HL-60 (cell line): ENCODE measurements at regions not wholly inside any gene's neighbourhood (a gene's known extent, or its start where the extent isn't known, plus 50 kb on each side); places are given as distances from the start of the nearest gene placed in this dataset.

Experiments used
- DNase-seq, 2 experiments: peaks; one replicate each; pipeline ENCODE4 v3.0.0-alpha.2; 2010 to 2020; ENCODE audit warnings: low read depth in 1 of 2, low spot score in 1 of 2
- H3K27ac ChIP-seq: fragments of 250-450 bp; sonication (Bioruptor Pico); replicated peaks from 2 replicates; pipeline ENCODE4 v1.5.1; 2020; ENCODE audit warnings: mild to moderate bottlenecking, moderate library complexity
- H3K27me3 ChIP-seq: fragments of 250-450 bp; sonication (Bioruptor Pico); 2 replicates; pipeline ENCODE4 v1.5.1; 2021; ENCODE audit warnings: mild to moderate bottlenecking, moderate library complexity; ENCODE audit not compliant: insufficient read depth, poor library complexity, severe bottlenecking
- H3K4me3 ChIP-seq: replicated peaks from 2 replicates; pipeline ENCODE4 v1.5.1; 2011; ENCODE audit warnings: mild to moderate bottlenecking, control low read depth, low read length; ENCODE audit not compliant: insufficient read depth
- GABPA ChIP-seq: IDR thresholded peaks from 2 replicates; pipeline ENCODE4 v1.6.1; 2012; ENCODE audit warnings: low read depth
- POLR2AphosphoS5 ChIP-seq: IDR thresholded peaks from 2 replicates; pipeline ENCODE4 v1.6.1; 2012; ENCODE audit warnings: low read depth
- SPI1 ChIP-seq: IDR thresholded peaks from 2 replicates; pipeline ENCODE4 v1.6.1; 2012; ENCODE audit warnings: low read depth, mild to moderate bottlenecking, borderline replicate concordance
- TF ChIP-seq, protein P1 (sequence below): IDR thresholded peaks from one replicate; pipeline ENCODE4 v1.5.1; 2011; ENCODE audit warnings: low read length, control low read depth, inconsistent platforms; ENCODE audit not compliant: insufficient read depth
- TF ChIP-seq, protein P2 (sequence below): IDR thresholded peaks from 2 replicates; pipeline ENCODE4 v1.6.1; 2012; ENCODE audit warnings: low read depth; ENCODE audit not compliant: insufficient replicate concordance

DNA sequence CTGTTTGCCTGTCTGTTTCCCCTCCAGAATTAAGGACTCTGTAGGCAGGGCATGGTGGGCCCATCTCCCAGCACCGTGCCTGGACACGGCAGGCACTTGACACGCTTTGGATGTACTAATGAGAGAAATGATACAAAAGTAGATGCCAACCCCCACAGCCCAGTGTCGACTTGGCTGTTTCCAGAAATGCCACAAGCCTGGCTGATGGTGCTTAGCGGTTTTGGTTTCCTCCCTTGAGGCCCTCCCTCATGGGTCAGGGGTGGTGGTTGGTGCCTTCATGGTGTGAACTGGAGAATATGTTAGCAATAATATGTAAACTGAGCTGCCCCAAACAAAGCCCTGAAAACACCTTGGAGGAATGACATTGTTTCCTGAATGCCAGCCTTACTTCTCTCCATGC, 55.5 kb upstream of the ESRRB start:
- Histone ChIP-seq H3K4me3 (no peak overlapping the region), H3K27ac (no peak overlapping the region), H3K27me3 (no peaks in the 10 kb centered on the region)
- TF ChIP-seq POLR2AphosphoS5 (no peak), SPI1 (no peak)
- TF ChIP-seq, protein P1, sequence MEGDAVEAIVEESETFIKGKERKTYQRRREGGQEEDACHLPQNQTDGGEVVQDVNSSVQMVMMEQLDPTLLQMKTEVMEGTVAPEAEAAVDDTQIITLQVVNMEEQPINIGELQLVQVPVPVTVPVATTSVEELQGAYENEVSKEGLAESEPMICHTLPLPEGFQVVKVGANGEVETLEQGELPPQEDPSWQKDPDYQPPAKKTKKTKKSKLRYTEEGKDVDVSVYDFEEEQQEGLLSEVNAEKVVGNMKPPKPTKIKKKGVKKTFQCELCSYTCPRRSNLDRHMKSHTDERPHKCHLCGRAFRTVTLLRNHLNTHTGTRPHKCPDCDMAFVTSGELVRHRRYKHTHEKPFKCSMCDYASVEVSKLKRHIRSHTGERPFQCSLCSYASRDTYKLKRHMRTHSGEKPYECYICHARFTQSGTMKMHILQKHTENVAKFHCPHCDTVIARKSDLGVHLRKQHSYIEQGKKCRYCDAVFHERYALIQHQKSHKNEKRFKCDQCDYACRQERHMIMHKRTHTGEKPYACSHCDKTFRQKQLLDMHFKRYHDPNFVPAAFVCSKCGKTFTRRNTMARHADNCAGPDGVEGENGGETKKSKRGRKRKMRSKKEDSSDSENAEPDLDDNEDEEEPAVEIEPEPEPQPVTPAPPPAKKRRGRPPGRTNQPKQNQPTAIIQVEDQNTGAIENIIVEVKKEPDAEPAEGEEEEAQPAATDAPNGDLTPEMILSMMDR = no peak
- TF ChIP-seq, protein P2, sequence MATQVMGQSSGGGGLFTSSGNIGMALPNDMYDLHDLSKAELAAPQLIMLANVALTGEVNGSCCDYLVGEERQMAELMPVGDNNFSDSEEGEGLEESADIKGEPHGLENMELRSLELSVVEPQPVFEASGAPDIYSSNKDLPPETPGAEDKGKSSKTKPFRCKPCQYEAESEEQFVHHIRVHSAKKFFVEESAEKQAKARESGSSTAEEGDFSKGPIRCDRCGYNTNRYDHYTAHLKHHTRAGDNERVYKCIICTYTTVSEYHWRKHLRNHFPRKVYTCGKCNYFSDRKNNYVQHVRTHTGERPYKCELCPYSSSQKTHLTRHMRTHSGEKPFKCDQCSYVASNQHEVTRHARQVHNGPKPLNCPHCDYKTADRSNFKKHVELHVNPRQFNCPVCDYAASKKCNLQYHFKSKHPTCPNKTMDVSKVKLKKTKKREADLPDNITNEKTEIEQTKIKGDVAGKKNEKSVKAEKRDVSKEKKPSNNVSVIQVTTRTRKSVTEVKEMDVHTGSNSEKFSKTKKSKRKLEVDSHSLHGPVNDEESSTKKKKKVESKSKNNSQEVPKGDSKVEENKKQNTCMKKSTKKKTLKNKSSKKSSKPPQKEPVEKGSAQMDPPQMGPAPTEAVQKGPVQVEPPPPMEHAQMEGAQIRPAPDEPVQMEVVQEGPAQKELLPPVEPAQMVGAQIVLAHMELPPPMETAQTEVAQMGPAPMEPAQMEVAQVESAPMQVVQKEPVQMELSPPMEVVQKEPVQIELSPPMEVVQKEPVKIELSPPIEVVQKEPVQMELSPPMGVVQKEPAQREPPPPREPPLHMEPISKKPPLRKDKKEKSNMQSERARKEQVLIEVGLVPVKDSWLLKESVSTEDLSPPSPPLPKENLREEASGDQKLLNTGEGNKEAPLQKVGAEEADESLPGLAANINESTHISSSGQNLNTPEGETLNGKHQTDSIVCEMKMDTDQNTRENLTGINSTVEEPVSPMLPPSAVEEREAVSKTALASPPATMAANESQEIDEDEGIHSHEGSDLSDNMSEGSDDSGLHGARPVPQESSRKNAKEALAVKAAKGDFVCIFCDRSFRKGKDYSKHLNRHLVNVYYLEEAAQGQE = no peak
- no peak for DNase-seq

DNA sequence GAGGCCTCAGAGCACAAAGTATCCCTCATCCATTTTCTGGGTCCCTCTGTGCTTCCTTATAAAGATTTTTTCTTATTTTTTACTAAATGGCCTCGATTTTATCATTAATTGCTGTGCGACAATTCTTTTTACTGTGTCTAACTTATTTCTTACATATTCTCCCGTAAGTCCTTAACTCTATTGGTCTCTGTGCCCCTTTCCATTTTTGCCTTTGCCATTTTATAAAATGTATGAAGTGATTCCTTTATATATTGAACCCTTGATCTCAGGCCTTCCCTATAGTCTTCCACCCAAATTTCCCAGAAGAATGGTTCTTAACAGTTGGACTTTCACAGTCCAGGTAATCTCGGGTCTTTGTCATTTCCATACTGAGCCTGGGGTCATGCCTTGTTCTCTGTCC, 55.0 kb upstream of the ESRRB start:
- Histone ChIP-seq H3K27me3 (no peaks in the 10 kb centered on the region), H3K4me3 (no peak overlapping the region), H3K27ac (no peak overlapping the region)
- TF ChIP-seq POLR2AphosphoS5 = no peak
- TF ChIP-seq, protein P2 = no peak
- TF ChIP-seq GABPA = no peak
- TF ChIP-seq SPI1 = no peak
- TF ChIP-seq, protein P1 = no peak
- no peak for DNase-seq

DNA sequence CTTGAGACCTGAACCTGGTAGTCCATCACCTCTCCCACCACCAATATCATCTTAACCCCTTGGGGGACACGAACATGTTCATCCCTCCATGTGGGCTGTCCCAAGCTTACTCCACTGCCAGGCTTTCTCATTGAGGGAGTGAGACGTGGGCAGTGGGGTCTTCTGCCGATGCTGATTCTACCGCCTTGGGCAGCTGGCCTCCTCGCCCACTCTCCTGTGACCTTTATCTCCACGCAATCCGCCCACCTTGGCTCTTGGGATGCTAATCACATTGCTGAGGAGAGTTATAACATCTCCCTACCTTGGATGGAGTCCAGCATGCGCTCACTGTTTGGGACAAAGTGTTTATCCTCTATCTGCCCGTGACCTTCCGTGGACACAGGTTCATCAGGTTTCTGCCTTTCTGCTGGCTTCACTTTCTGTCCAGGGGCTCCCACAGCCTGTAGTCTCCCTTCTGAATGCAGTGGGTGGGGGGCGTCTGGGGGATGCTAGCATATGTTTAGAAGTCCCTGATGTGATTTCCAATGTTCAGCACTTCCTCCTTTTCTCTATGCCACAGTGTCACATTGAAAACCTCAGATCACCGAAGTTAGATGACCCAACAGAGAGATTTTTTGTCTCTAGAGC, 53.2 kb upstream of the ESRRB start:
- H3K27me3 ChIP-seq = no peaks in the 10 kb centered on the region
- H3K4me3 ChIP-seq = no peak overlapping the region
- DNase-seq = no peak
- TF ChIP-seq, protein P2 = no peak
- TF ChIP-seq SPI1 = peak; percentile 28; the same call in 1 of the 2 replicates
- no peak overlapping the region for H3K27ac ChIP-seq
